CD14-positive monocyte (primary cell): ENCODE measurements at regions not wholly inside any gene's neighbourhood (a gene's known extent, or its start where the extent isn't known, plus 50 kb on each side); places are given as distances from the start of the nearest gene placed in this dataset.
"Not testable (repeated sequence)": the region's sequence is repeated elsewhere in the genome, so short reads cannot be mapped to it uniquely, and the experiment has no call there.

Experiments
- DNase-seq, 3 donors: peaks; one replicate each; pipeline ENCODE4 v3.0.0-alpha.2; 2011 to 2022
- H2AFZ ChIP-seq: 2 replicates; pipeline ENCODE4 v1.6.0; 2012; ENCODE audit warnings: mild to moderate bottlenecking, low read depth, low read length, inconsistent platforms; ENCODE audit not compliant: insufficient read depth, poor library complexity, severe bottlenecking
- H3K27ac ChIP-seq, 2 donors: 1 replicate in 1 of 2; 2 replicates in 1 of 2; pipeline ENCODE4 v1.5.1; 2012 to 2013; ENCODE audit warnings: low read length in 2 of 2, control low read depth in 1 of 2, inconsistent platforms in 1 of 2, low read depth in 1 of 2, mild to moderate bottlenecking in 1 of 2
- H3K27me3 ChIP-seq, 2 donors: one replicate each; pipeline versions ENCODE4 v1.6.0 to v1.6.1; 2011 to 2013; ENCODE audit warnings: low read length in 2 of 2; ENCODE audit not compliant: control insufficient read depth in 2 of 2, insufficient read depth in 2 of 2
- H3K36me3 ChIP-seq, 2 donors: replicated peaks in 1 of 2; 1 replicate in 1 of 2; 2 replicates in 1 of 2; pipeline versions ENCODE4 v1.5.1 to v1.6.1; 2012 to 2013; ENCODE audit warnings: low read length in 2 of 2, control low read depth in 1 of 2, inconsistent platforms in 1 of 2, mild to moderate bottlenecking in 1 of 2; ENCODE audit not compliant: insufficient read depth in 2 of 2, control insufficient read depth in 1 of 2
- H3K4me1 ChIP-seq, 2 donors: 1 replicate in 1 of 2; 2 replicates in 1 of 2; pipeline versions ENCODE4 v1.5.1 to v1.6.1; 2012 to 2013; ENCODE audit warnings: low read length in 2 of 2, control low read depth in 1 of 2, inconsistent platforms in 1 of 2, mild to moderate bottlenecking in 1 of 2, moderate library complexity in 1 of 2; ENCODE audit not compliant: insufficient read depth in 2 of 2, control insufficient read depth in 1 of 2
- H3K4me2 ChIP-seq: replicated peaks from 2 replicates; pipeline ENCODE3; 2012; ENCODE audit warnings: low read length, moderate library complexity, mild to moderate bottlenecking; ENCODE audit not compliant: poor library complexity, severe bottlenecking; ENCODE audit errors: extremely low read depth
- H3K4me3 ChIP-seq, 3 experiments: fragments of 200-600 bp in 1 of 3; sonication (generic) in 1 of 3; replicated peaks in 1 of 3; 1 replicate in 2 of 3; 2 replicates in 1 of 3; pipeline ENCODE4 v1.5.1; 2011 to 2013; ENCODE audit warnings: low read length in 3 of 3, mild to moderate bottlenecking in 3 of 3, control low read depth in 2 of 3, low read depth in 2 of 3, inconsistent platforms in 1 of 3, moderate library complexity in 1 of 3
- H3K79me2 ChIP-seq: 2 replicates; pipeline ENCODE4 v1.6.0; 2012; ENCODE audit warnings: mild to moderate bottlenecking, control low read depth, inconsistent platforms, low read length, moderate library complexity; ENCODE audit not compliant: insufficient read depth
- H3K9ac ChIP-seq: 2 replicates; pipeline ENCODE4 v1.6.0; 2017; ENCODE audit warnings: low read length, mild to moderate bottlenecking; ENCODE audit not compliant: insufficient read depth, poor library complexity, severe bottlenecking
- H3K9me3 ChIP-seq, 2 donors: replicated peaks in 1 of 2; 1 replicate in 1 of 2; 2 replicates in 1 of 2; pipeline versions ENCODE4 v1.5.1 to v1.6.1; 2012 to 2013; ENCODE audit warnings: low read length in 2 of 2, control low read depth in 1 of 2; ENCODE audit not compliant: control insufficient read depth in 1 of 2, insufficient read depth in 1 of 2
- H4K20me1 ChIP-seq: 2 replicates; pipeline ENCODE4 v1.6.0; 2012; ENCODE audit warnings: mild to moderate bottlenecking, low read length, control low read depth, moderate library complexity; ENCODE audit not compliant: insufficient read depth
- H3K27ac Mint-ChIP-seq, 7 donors: one replicate each; pipeline ENCODE4 v1.8.0; 2020; ENCODE audit warnings: mild to moderate bottlenecking in 7 of 7, mixed read lengths in 7 of 7, moderate library complexity in 6 of 7, inconsistent platforms in 2 of 7
- H3K27me3 Mint-ChIP-seq, 3 donors: one replicate each; pipeline ENCODE4 v1.8.0; 2021 to 2022; ENCODE audit warnings: low read depth in 3 of 3, mild to moderate bottlenecking in 3 of 3, mixed read lengths in 3 of 3, moderate library complexity in 3 of 3, inconsistent platforms in 1 of 3
- H3K36me3 Mint-ChIP-seq, 2 donors: one replicate each; pipeline ENCODE4 v1.8.0; 2020; ENCODE audit warnings: mixed read lengths in 2 of 2, inconsistent platforms in 1 of 2, mild to moderate bottlenecking in 1 of 2
- H3K4me1 Mint-ChIP-seq: one replicate; pipeline ENCODE4 v1.8.0; 2020; ENCODE audit warnings: mild to moderate bottlenecking, mixed read lengths
- H3K4me3 Mint-ChIP-seq, 2 donors: one replicate each; pipeline ENCODE4 v1.8.0; 2020; ENCODE audit warnings: mild to moderate bottlenecking in 2 of 2, mixed read lengths in 2 of 2, moderate library complexity in 1 of 2
- H3K9me3 Mint-ChIP-seq, 7 donors: one replicate each; pipeline ENCODE4 v1.8.0; 2020 to 2022; ENCODE audit warnings: mixed read lengths in 7 of 7, mild to moderate bottlenecking in 6 of 7, moderate library complexity in 6 of 7, inconsistent platforms in 2 of 7
- CTCF ChIP-seq: fragments of 200-600 bp; IDR thresholded peaks from one replicate; pipeline ENCODE4 v1.8.0; 2022; ENCODE audit warnings: antibody characterized with exemption, mild to moderate bottlenecking
- WGBS: methylation state at CpG from one replicate; pipeline ENCODE4 v1.1.5; 2013; ENCODE audit warnings: missing lambda C conversion rate; ENCODE audit not compliant: insufficient coverage; 5-methylcytosine and 5-hydroxymethylcytosine counted together
- intact Hi-C, 2 donors: fragments of 100-400 bp; cut with micrococcal nuclease; formaldehyde crosslinking; loops; one replicate each; pipeline versions ENCODE4 v1.15.0 to v1.15.1; 2023

GRCh38 chr6:27748661-27749060, 163.5 kb downstream of the OR2B2 start:
- Histone ChIP-seq H3K4me3 (no peak overlapping the region), H3K9me3 (no peaks in the 10 kb centered on the region), H2AFZ (no peak overlapping the region), H3K36me3 (no peaks in the 10 kb centered on the region), H3K4me2 (no peak overlapping the region), H3K79me2 (no peaks in the 10 kb centered on the region), H3K4me1 (peaks cover 0 to 9% of the 10 kb centered on the region in 2 donors), H3K27me3 (peaks cover 4 to 19% of the 10 kb centered on the region in 2 donors), H3K27ac (no peak overlapping the region), H4K20me1 (no peaks in the 10 kb centered on the region), H3K9ac (no peak overlapping the region)
- Mint-ChIP-seq H3K27me3 (peaks cover 9 to 39% (median 20%) of the 10 kb centered on the region in 3 donors), H3K27ac (no peak overlapping the region), H3K4me1 (peaks cover 5% of the 10 kb centered on the region), H3K4me3 (peak overlapping the region in 1 of 2 donors; percentile 9), H3K9me3 (peaks cover 0 to 4% (median 0%) of the 10 kb centered on the region in 7 donors), H3K36me3 (no peaks in the 10 kb centered on the region)
- WGBS, result 92% methylated on average over 2 of the region's 7 CpGs
- no peak for TF ChIP-seq CTCF
- intact Hi-C loops, result no loop called here
- DNase-seq, result no peak

GRCh38 chr6:27747637-27748036, 164.6 kb downstream of the OR2B2 start:
- no peaks in the 10 kb centered on the region for H4K20me1 ChIP-seq
- H3K4me2 ChIP-seq, result no peak overlapping the region
- WGBS, result 88% methylated on average over 3 of the region's 6 CpGs
- H2AFZ ChIP-seq, result no peak overlapping the region
- no peaks in the 10 kb centered on the region for H3K79me2 ChIP-seq
- Mint-ChIP-seq H3K27ac (no peak overlapping the region), H3K4me3 (peak overlapping the region in 1 of 2 donors; percentile 31), H3K4me1 (peaks cover 5% of the 10 kb centered on the region), H3K36me3 (no peaks in the 10 kb centered on the region), H3K27me3 (peaks cover 17 to 48% (median 29%) of the 10 kb centered on the region in 3 donors), H3K9me3 (peaks cover 0 to 4% (median 0%) of the 10 kb centered on the region in 7 donors)
- DNase-seq, result no peak
- H3K27ac ChIP-seq, result no peak overlapping the region
- no peak overlapping the region for H3K9ac ChIP-seq
- no peak for TF ChIP-seq CTCF
- no peak overlapping the region for H3K4me3 ChIP-seq
- no peaks in the 10 kb centered on the region for H3K36me3 ChIP-seq
- H3K27me3 ChIP-seq, result peaks cover 9 to 29% of the 10 kb centered on the region in 2 donors
- peaks cover 0 to 4% of the 10 kb centered on the region in 2 donors for H3K4me1 ChIP-seq
- intact Hi-C loops, result no loop called here
- no peaks in the 10 kb centered on the region for H3K9me3 ChIP-seq

GRCh38 chr6:27746860-27747259, 165.3 kb downstream of the OR2B2 start:
- WGBS, result 40% methylated on average over 1 of the region's 4 CpGs
- H3K79me2 ChIP-seq, H3K4me1 ChIP-seq, H4K20me1 ChIP-seq, H3K36me3 ChIP-seq, H3K4me3 Mint-ChIP-seq, H3K4me2 ChIP-seq, intact Hi-C loops, DNase-seq, H3K9me3 ChIP-seq, H3K36me3 Mint-ChIP-seq, H2AFZ ChIP-seq, H3K9me3 Mint-ChIP-seq, H3K4me1 Mint-ChIP-seq, H3K4me3 ChIP-seq, H3K27ac ChIP-seq, H3K9ac ChIP-seq: not testable (repeated sequence)
- peaks cover 9 to 33% of the 10 kb centered on the region in 2 donors for H3K27me3 ChIP-seq
- Mint-ChIP-seq H3K27ac (peak overlapping the region in 1 of 7 donors; percentile 52), H3K27me3 (peaks cover 20 to 51% (median 32%) of the 10 kb centered on the region in 3 donors)
